ENCODE measurements at regions not wholly inside any gene's neighbourhood (a gene's known extent, or its start where the extent isn't known, plus 50 kb on each side); places are given as distances from the start of the nearest gene placed in this dataset.

- no peak for DNase-seq (ENCODE audit: insufficient read length, low spot score)
- TF ChIP-seq CTCF (IDR thresholded peaks at IDR 0.05; ENCODE audit: insufficient read depth, missing control alignments), result no peak
- FAIRE-seq, result peak; percentile 72
Observed at GRCh38 chr4:138598226-138598625, 356.1 kb upstream of the SLC7A11 start.

GRCh38 chr4:138596896-138597295 lies 354.7 kb upstream of the SLC7A11 start:
- DNase-seq (ENCODE audit: insufficient read length, low spot score) (no peak), FAIRE-seq (no peak)
- TF ChIP-seq CTCF (IDR thresholded peaks at IDR 0.05; ENCODE audit: insufficient read depth, missing control alignments), result no peak

GRCh38 chr4:138595731-138596460 lies 353.7 kb upstream of the SLC7A11 start:
- DNase-seq (ENCODE audit: insufficient read length, low spot score) (no peak), FAIRE-seq (no peak)
- no peak for TF ChIP-seq CTCF (IDR thresholded peaks at IDR 0.05; ENCODE audit: insufficient read depth, missing control alignments)

DNA sequence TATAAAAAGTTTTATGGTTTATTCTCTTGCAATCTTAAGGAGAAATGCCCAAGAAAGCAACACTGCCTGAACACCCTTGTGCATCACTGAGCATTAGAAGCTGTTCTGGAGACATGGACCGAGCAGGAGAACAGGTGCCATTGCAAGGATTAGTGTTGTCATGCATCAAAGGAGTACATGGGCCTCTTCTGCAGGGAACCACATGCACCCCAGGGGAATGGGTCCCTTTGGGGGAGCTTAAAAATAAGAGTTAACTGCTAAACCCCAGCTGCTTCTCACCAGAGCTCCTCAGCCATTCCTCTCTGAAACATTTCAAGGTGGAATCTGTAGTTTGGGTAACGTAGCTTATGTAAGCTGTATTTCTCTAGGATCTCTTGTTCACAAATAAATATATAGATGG lies 353.0 kb upstream of the SLC7A11 start:
- no peak for TF ChIP-seq CTCF (IDR thresholded peaks at IDR 0.05; ENCODE audit: insufficient read depth, missing control alignments)
- DNase-seq (ENCODE audit: insufficient read length, low spot score) (no peak), FAIRE-seq (no peak)

- no peak for FAIRE-seq
- no peak for TF ChIP-seq CTCF (IDR thresholded peaks at IDR 0.05; ENCODE audit: insufficient read depth, missing control alignments)
Observed at GRCh38 chr4:138592796-138593195, 350.6 kb upstream of the SLC7A11 start.

GRCh38 chr4:138591808-138592207 lies 349.7 kb upstream of the SLC7A11 start:
- no peak for TF ChIP-seq CTCF (IDR thresholded peaks at IDR 0.05; ENCODE audit: insufficient read depth, missing control alignments)
- FAIRE-seq (no peak), DNase-seq (ENCODE audit: insufficient read length, low spot score) (no peak)

More at GRCh38 chr4:138592796-138593195, 350.6 kb upstream of the SLC7A11 start:
- no peak for DNase-seq (ENCODE audit: insufficient read length, low spot score)

- DNase-seq (ENCODE audit: insufficient read length, low spot score) (no peak), FAIRE-seq (no peak)
- no peak for TF ChIP-seq CTCF (IDR thresholded peaks at IDR 0.05; ENCODE audit: insufficient read depth, missing control alignments)
Observed at GRCh38 chr4:138588501-138588900, 346.4 kb upstream of the SLC7A11 start.
